Activated CD4-positive, alpha-beta T cell treated with anti-CD3 and anti-CD28 coated beads for 4 hours (primary cell): ENCODE measurements at regions not wholly inside any gene's neighbourhood (a gene's known extent, or its start where the extent isn't known, plus 50 kb on each side); places are given as distances from the start of the nearest gene placed in this dataset.

ENCODE experiments used
- DNase-seq, 2 donors: peaks; one replicate each; pipeline ENCODE4 v3.0.0-alpha.2; 2020

DNA sequence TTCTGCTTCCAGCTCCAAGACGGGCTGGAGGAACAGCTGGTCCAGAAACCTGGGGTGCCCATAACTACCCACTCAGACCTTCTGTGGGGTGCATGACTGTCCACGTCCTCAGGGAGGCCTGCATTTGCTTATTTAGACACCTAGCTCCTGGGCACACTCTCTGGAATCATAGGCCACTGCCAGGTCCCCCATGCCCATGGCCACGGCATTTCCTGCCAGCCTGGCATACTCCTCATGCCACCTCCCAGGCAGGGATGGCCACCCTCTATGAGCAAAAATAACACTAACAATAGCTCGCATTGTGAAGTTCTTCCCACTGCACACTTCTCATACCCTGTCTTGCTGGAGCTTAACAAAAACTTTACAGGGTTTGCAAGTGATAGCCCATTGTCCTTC is 166.9 kb upstream of the TPM1 start:
- no peak for DNase-seq

DNA sequence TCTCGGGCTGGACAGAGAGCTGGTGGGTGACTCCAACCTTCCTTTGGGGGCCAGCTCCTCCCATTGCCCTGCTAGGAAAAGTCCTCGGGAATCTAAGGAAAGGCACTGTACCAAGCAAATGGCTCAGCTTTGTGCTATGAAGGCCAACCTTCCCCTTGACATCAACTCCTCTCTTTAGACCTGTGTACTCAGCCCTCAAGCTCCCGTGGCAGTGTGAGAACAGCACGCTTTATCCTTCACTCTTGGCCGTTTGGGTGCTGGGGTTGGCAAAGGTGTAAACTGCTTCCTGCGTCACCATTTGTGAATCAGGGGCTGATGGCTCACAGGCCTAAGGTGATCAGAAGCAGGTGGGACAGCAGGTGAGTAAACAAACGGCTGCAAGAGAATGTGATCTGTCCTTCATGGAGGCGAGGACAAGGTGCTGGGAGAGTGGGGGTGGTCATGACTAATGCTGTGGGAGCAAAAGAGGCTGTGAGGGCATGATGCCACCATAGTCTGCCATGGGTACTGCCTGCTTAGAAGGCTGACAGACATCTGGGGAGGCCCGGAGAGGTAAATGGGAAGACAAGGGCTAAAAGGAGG is 165.2 kb upstream of the TPM1 start:
- no peak for DNase-seq

DNA sequence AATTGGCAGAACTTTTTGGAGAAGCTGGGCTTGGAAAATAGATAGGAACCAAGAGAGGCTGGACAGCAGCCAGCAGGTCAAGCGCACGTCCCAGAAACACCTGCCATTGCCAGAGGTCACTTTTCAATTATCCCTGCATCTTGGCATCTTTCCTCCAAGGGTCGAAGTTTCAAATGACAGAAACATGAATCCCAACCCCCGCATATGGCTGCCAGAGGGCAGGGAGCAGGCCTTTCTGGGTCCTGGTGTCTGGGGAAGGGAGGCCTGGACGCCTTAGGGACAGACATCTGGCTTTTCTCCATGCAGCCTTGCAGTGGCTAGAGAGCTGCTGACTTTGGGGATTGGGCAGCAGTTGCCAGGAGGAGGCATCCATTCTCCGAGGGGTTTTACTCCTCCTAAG is 164.5 kb upstream of the TPM1 start:
- no peak for DNase-seq

DNA sequence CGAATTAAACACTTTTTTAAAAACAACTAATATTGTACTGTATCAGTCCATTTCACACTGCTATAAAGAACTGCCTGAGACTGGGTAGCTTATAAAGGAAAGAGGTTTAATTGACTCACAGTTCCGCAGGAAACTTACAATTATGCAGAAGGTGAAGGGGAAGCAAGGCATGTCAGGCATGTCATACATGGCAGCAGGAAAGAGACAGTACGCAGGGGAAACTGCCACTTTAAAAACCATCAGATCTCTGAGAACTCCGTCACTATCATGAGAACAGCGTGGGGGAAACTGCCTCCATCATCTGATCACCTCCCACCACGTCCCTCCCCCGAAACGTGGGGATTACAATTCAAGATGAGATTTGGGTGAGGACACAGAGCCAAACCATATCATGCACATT is 162.8 kb upstream of the TPM1 start:
- no peak for DNase-seq

DNA sequence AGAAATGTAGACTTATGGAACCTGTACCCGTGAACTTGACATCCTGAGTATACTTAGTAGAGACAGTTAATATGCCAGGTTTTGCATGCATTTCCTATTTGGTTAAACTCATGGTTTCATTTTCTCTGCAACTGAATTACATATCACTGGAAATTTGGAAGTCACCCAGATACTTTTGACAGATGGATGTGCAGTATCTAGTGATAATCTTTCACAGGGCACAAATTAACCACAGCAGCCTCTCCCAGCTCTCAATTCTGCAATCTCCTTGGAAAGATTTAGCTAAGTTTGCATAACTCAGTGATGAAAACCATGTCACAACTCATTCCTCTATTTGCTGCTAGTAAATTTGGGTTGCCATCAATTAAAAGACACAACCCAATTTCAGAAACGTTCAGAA is 162.3 kb upstream of the TPM1 start:
- DNase-seq, result no peak

DNA sequence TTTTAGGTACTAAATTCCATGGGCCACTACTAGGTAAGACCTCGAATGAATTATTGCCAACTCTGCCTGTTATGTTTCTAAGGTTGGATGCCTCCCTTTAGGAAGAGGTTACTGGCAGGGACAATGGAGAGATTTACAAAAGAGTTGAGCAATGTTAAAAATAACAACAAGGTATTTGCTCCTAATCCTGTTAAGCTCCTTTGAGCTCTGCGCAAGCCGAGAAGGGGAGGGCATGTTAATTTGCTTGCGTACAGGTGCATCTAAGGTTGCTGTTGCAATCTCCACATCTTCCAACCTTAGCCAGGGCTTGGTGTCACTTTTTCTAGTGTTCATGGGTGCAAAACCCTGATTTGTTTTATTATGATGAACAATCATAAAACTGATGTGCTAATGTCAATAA is 161.5 kb upstream of the TPM1 start:
- DNase-seq, result no peak

DNA sequence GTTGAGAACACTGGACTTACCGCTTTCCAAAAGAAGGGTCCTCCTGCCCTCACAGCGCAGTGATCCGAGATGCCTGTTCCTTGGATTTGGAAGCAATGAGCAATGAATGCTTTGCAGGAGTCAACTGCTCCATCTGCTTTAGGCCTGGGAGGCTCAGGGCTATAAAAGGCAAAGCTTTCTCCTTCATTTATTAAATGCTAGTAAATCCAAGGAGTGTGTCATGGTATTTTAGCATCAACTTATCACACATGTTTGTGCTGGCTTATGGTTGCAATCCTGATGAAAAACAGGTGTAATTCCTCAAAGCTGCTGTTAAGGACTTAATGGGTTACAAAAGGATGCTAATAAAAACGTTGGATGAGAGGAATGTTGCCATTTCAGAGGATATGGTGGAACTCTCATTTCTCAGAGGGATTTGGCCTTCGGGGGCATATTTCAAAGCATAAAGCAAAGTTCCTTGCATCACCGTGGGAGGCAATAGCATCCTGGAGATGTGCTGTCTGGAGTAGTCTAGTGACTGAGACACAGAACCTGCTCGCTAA is 158.5 kb upstream of the TPM1 start:
- no peak for DNase-seq

DNA sequence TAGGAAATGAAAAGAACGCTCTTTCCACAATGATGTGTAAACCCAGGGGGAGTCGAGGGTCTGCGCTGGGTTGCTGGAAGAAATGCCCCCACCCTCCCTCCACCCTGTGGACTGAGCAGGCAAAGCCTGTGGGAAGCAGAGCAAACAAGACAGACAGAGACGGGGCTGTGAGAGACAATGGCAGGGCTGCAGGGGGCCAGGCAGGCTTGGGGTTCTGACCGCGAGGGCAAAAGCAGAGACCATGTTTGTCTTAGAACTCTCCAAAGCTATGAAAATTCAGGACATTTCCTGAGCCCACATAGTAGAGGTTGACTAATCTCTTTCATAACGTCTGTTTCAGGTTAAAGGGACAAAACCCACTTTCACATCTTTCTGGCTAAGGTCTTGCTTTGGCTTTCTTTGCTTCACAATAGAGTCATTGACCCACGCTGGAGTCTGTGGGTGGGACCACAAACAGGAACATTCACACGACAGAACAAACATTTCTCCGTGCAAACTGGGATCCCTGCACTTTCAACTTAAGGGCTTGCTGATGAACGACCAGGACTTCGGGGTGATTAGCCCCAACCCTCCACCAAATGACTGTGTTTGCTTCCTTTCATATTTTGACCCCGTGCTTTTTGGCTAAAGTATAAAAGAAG is 156.0 kb upstream of the TPM1 start:
- DNase-seq, result no peak

DNA sequence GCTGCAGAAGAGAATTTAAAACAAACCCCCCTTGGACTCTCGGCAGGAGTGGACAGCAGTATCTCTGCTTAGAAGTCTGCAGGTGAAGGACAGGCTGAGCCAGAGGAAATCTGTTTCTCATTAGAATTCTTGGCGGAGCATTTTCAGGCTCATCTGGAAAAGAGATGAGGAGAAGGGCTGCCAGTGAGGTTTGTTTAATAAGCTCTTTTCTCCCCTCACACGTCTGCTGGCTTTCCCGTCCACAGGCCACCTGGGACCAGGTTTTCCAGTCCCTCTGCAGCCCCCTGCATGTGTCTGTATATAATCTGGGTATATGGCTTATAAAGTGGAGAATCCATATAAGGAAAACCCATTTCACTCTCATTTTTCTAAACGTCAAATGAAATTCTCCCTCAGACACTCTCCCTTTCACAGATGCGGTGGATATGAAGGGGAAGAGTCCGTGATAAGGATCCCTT is 155.4 kb upstream of the TPM1 start:
- no peak for DNase-seq

DNA sequence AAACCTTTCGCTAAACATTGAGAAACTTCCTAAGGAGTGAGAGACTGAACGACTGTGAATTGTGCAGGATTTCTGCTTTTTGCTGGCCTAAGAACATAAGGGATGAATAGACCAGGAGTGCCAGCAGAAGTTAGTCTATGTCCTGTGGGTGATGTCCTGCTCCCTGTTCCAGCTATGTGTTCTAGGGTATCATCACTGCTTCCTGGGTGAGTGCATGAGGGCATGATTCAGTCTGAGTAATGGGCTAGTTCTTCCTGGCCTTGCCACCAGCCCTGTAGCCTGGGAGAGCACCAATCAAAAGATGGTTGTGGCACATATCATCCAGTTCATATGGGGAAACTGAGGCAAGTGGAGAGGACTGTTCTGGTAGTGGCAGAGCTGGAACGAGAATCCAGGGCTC is 153.9 kb upstream of the TPM1 start:
- no peak for DNase-seq

DNA sequence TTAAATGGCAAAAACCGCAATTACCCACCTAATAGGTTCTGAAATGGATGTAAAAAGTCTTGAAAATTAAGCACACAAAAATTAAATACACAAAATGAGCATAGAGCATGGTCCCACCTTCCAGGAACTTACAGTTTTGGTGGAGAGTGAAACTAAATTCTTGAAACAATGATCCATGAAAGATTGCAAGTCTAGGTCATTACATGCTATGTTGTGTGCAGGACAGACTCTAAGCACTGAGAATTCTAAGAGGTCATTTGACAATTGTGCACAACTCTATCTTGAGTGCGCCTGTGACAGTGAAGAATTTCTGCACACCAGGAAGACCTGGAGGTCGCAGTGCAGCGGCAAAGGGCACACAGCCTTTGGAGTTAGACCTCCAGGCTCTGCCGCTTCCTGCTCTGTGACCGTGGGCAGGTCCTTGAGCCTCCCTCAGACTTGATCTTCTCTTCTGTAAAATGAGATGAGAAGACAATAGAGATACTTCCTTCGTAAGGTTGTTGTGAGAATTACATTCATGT is 153.3 kb upstream of the TPM1 start:
- DNase-seq, result no peak

DNA sequence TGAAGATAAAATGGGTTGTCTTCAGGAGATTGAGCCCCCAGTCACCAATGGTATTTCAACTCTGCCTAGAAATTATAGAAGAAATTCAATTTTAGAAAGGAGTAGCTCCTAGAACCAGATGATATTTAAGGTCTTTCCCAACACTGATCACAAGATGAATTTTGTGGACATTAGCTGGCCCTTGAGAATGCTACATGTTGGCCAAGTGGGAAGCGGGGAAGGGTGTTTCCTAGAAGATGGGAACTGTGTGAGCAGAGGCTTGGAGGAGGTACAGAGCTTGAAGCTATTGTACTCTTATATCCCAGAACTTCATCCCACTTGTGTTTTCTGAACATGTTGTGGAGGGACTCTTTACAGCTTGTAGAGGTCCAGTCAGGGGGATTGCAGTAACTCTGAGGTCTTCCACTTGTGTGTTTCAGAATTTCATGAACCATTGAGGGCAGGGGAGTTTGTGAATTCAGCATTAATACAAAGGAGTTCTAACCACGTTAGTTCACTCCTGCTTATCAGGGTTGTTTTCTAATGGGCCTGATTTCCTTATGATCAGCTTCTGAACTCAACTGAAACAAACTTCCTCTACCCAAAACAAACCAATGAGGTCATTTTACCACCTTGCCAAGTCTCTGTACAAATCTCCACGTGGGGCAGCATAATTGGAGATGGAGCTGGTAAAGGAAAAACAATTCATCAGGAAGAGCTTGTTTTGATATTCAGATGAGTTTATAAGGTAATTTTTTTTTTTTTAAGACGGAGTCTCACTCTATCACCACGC is 152.6 kb upstream of the TPM1 start:
- DNase-seq, result no peak

DNA sequence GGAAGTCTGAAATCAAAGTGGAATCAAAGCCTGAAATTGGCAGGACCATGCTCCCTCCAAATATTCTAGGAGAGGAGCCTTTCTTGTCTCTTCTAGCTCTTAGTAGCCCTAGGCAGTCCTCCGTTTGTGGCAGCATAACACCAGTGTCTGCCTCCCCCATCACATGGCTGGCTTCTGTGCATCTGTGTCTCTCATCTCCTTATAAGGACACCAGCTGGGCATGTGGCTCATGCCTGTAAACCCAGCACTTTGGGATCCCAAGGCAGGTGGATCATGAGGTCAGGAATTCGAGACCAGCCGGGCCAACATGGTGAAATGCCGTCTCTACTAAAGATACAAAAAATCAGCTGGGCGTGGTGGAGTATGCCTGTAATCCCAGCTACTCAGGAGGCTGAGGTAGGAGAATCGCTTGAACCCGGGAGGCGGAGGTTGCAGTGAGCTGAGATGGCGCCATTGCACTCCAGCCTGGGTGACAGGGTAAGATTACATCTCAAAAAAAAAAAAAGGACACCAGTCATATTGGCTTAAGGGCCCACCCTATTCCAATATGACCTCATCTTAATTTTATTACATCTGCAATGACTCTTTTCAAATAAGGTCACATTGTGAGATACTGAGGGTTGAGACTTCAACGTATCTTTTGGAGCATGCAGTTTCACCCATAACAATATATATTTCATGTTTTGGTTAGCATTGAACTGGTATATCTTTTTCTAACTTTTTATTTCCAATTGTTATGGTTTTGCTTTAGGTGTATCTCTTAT is 148.0 kb upstream of the TPM1 start:
- no peak for DNase-seq

DNA sequence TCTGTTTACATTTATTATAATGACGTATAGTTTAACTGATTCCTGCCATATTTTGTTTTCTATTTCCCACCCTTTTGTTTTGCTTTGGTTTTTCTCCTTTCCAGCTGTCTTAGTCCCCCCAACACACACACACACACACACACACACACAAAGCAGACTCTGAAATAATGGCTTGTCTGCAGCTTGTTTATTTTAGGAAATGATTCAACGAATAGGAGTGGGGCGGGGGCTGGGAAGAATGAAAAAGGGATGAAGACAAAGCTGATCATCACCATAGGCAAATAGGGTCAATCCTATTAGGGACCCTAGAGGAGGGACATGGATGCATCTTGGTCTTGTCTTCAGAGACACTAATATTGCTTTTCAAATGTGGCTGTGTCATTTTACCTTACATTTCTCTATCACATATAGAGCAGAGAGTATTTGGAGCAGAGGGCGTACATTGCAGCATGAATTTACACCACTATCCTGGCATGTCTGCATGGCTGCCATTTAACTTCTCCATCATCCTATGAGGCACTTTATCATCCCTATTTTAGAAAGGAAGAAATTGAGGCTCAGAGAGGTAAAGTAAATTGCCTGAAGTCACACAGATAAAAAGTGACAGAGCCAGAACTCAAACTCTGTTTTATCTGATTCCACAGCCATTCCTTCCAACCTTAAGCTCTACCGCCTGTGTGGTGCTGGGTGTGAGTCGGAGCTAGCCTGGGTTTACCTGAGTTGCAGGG is 147.2 kb upstream of the TPM1 start:
- DNase-seq, result no peak

DNA sequence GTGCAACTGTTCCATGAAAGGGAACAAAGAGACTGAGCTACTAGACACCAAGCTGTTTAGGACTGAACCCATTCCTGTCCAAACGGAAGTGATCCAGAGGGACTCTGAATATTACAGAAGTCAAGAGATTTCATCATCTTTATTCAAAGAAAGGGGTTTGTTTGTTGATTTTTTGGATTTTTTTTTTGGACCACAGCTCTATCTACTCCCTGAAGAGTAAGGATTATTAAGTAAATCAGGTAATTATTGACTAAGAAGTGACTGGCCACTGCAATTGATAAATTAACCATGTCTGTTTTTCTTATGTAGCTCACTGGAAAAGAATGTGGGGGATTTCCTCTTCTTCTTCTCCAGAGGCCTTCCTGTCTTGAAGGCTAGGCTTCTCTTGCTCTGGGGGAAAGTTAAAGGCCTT is 146.6 kb upstream of the TPM1 start:
- no peak for DNase-seq

DNA sequence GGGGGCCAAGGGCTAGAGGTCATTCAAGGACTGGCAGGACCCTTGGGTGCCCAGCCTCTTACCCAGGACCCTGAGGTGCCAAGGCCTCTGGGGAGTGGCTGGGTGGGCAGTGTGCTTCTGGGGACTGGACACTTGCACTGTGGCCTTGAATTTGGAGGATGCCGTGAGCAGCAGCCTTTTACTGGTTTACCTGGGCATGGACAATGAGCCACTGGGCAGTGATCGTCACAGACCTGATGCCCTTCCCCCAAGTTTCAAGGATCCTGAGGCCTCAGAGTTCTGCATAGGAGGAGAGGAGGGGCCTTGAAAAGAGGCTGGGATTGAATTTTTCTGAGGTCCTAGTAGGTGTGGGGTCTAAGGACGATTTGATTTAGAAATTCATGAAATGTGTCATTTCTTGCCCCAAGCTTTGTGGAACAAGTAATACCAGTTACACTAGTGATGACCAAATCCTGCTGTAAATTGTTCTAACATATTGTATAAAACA is 146.1 kb upstream of the TPM1 start:
- DNase-seq, result no peak

DNA sequence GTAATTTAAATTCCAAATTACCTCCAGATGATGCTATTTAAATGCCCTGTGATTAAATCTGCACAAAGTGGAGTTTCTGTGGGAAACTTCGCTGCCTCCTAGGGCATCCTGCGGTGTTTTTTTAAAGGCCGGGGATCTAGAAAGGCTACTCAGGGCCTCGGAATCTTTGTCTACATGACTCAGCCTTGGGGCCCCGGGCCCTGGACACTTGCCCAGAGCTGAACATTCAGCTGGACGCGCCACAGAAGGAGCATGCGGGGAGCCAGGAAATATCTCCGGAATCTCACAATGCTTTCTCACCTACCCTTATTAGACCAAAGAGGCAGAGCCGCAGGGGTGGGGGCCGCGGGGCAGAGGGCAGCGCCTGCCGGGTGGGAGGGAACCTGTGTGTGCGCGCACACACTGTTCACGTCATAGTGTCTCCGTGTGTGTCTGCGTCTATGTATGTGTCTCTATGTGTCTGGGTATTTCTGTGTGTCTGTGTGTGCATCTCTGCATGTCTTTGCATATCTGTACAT is 145.5 kb upstream of the TPM1 start:
- no peak for DNase-seq

DNA sequence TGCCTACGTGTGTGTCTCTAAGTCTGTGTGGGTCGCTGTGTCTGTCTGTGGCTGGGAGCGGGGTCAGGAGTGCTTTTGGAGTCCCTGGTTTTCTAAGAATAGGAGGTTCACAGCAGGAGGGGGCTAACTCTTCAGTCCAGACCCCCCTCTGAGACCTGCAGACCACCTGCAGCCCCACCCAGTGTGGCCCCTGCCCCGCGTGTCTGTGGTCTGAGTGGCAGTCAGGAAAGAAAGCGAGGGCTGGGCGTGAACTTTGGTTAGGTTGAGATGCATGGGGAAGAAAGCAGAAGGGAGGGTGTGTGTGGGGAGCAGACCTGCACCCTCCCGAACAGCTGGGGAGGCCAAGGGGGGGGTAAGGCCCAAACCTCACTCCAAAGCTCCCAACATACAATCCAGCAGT is 144.9 kb upstream of the TPM1 start:
- no peak for DNase-seq

DNA sequence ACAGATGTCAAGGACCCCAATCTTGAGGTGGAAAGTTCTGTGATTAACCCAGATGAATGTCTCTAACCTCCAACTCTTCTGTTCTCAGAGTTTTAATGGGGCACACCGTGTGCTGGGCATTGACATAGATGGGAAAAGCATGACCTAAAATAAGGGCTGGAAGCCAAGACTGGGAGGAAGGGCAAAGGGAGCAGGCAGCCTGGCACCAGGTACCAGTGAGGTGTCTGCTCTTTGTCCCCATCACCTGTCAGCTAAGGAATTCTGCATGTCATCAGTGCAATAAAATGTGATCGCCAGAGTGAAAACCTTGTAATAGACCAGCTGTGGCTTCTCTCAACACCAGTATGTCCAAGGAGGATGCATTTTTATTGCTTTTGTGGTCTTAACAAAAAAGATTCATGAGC is 143.5 kb upstream of the TPM1 start:
- no peak for DNase-seq

DNA sequence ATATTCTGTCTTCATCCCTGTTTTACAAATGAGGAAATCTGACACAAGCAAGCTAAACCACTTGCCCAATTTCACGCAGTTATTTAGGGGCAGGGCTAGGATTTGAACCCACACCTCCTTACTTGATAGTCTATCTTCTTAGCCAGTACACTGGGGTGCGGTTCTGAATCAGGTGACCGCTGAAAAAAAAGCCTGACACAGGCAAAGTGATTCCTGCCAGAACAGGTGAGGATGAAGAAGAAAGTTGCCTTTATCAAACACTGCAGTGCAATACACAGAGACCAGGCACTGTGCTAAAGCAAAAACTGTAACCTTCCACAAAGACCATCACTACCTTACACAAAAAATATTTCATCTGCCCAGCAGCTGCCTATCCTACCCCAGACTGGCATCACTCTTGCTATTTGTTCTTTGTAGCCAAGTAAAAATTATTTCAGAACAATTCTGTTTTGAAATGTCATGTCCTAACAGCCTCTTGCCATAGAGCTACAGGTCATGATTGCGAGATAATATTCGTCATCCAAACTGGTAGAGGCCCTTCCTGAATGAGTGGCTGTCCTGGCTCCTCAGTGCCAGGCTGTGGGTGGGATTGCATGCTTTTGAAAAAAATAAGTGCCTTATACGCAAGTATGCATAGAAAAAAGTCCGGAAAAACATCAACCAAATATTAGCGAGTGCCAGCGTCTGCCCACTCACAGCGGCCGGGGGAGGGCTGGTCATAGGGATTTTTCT is 142.3 kb upstream of the TPM1 start:
- no peak for DNase-seq

DNA sequence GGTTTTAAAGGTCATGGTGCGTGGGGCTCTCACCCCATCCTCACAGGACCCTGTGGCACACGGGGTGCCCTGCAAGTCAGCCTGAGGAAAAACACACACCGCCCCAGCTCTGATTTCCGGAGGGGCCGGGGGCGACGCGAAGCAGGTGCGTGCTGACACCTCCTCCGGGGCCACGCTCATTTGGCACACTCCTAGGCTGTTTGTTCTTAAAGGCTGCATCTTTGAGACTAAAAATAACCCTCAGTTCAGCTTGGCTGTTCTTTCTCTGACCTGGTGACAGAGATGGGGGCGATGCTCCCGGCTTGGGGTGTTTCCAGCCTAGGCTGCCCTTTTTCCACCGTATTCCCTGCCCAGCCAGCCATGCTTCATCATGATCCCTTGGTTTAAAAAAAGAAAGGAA is 141.5 kb upstream of the TPM1 start:
- no peak for DNase-seq
